ENCODE measurements at regions not wholly inside any gene's neighbourhood (a gene's known extent, or its start where the extent isn't known, plus 50 kb on each side); places are given as distances from the start of the nearest gene placed in this dataset.

- no peak for DNase-seq (ENCODE audit: low read depth in 2 of 2)
Observed at GRCh38 chr13:33372251-33372919, 86.8 kb upstream of the STARD13 start.

- no peak for DNase-seq (ENCODE audit: low read depth in 2 of 2)
Observed at GRCh38 chr13:33373624-33374023, 88.1 kb upstream of the STARD13 start.

- no peak for DNase-seq (ENCODE audit: low read depth in 2 of 2)
Observed at GRCh38 chr13:33375421-33375820, 89.9 kb upstream of the STARD13 start.

- DNase-seq (ENCODE audit: low read depth in 2 of 2): no peak
Observed at GRCh38 chr13:33376212-33376611, 90.7 kb upstream of the STARD13 start.

GRCh38 chr13:33377411-33377810, 91.9 kb upstream of the STARD13 start:
- DNase-seq (ENCODE audit: low read depth in 2 of 2): no peak

- DNase-seq (ENCODE audit: low read depth in 2 of 2): no peak
Observed at GRCh38 chr13:33377825-33378224, 92.3 kb upstream of the STARD13 start.

GRCh38 chr13:33379608-33380007, 94.1 kb upstream of the STARD13 start:
- no peak for DNase-seq (ENCODE audit: low read depth in 2 of 2)

- DNase-seq (ENCODE audit: low read depth in 2 of 2): no peak
Observed at GRCh38 chr13:33380487-33381079, 95.0 kb upstream of the STARD13 start.

GRCh38 chr13:33381180-33381579, 95.6 kb upstream of the STARD13 start:
- DNase-seq (ENCODE audit: low read depth in 2 of 2): no peak

GRCh38 chr13:33381906-33382305, 96.4 kb upstream of the STARD13 start:
- no peak for DNase-seq (ENCODE audit: low read depth in 2 of 2)

- DNase-seq (ENCODE audit: low read depth in 2 of 2): no peak
Observed at GRCh38 chr13:33383724-33384577, 98.4 kb upstream of the STARD13 start.

- DNase-seq (ENCODE audit: low read depth in 2 of 2): no peak
Observed at GRCh38 chr13:33388286-33388998, 102.9 kb upstream of the STARD13 start.

- DNase-seq (ENCODE audit: low read depth in 2 of 2): no peak
Observed at GRCh38 chr13:33392794-33393405, 107.3 kb upstream of the STARD13 start.

GRCh38 chr13:33394294-33394932, 108.9 kb upstream of the STARD13 start:
- DNase-seq (ENCODE audit: low read depth in 2 of 2): no peak

- DNase-seq (ENCODE audit: low read depth in 2 of 2): no peak
Observed at GRCh38 chr13:33401238-33401637, 115.7 kb upstream of the STARD13 start.

GRCh38 chr13:33402975-33403374, 117.4 kb upstream of the STARD13 start:
- no peak for DNase-seq (ENCODE audit: low read depth in 2 of 2)

- DNase-seq (ENCODE audit: low read depth in 2 of 2): no peak
Observed at GRCh38 chr13:33403807-33404362, 118.3 kb upstream of the STARD13 start.

GRCh38 chr13:33405371-33405770, 119.8 kb upstream of the STARD13 start:
- DNase-seq (ENCODE audit: low read depth in 2 of 2): no peak

- no peak for DNase-seq (ENCODE audit: low read depth in 2 of 2)
Observed at GRCh38 chr13:33409673-33410510, 124.3 kb upstream of the STARD13 start.

GRCh38 chr13:33410619-33411018, 125.1 kb upstream of the STARD13 start:
- DNase-seq (ENCODE audit: low read depth in 2 of 2): no peak
